Erythroblast (primary cell): ENCODE measurements at regions not wholly inside any gene's neighbourhood (a gene's known extent, or its start where the extent isn't known, plus 50 kb on each side); places are given as distances from the start of the nearest gene placed in this dataset.

Experiments used
- GATA1 ChIP-seq: IDR thresholded peaks from 2 replicates; pipeline ENCODE4 v1.6.1; 2011; ENCODE audit warnings: low read depth, mild to moderate bottlenecking, control low read depth, low read length, moderate library complexity
- POLR2A ChIP-seq: IDR thresholded peaks from 2 replicates; pipeline ENCODE4 v1.6.1; 2011; ENCODE audit warnings: mild to moderate bottlenecking, low read length

DNA sequence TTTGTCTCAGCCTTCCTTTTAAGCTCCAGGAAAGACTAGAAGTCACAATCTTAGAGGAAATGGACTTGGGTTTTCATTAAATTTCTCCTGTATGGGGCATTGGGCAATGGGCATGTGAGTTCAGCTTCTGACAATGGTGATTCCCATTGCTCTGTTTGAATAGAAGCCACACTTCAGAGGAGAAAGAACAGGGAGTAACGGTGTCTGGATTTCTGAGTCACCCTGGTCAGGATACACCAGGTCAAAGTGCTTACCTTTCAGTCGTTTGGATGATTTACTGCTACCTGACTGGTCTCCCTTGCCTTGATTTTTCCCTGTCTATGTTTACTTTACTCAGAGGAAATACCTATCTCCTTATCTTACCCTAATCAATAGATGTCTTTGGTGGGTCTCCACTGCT lies 111.7 kb upstream of the VEPH1 start:
- TF ChIP-seq POLR2A (no peak), GATA1 (no peak)
